Smooth muscle cell (in vitro differentiated cells): ENCODE measurements at regions not wholly inside any gene's neighbourhood (a gene's known extent, or its start where the extent isn't known, plus 50 kb on each side); places are given as distances from the start of the nearest gene placed in this dataset.

Experiments used
- DNase-seq: peaks from one replicate; lab custom pipeline; 2025; ENCODE audit not compliant: unreplicated experiment; lab: John Stamatoyannopoulos, UW
- H2AFZ ChIP-seq: fragments of 200-600 bp; sonication (generic); 2 replicates; pipeline ENCODE4 v1.6.0; 2016; ENCODE audit warnings: antibody characterized with exemption, low read depth, mild to moderate bottlenecking
- H3F3A ChIP-seq: fragments of 200-600 bp; sonication (generic); 2 replicates; pipeline ENCODE4 v1.6.0; 2017; ENCODE audit warnings: antibody characterized with exemption, low read depth
- H3K27ac ChIP-seq: fragments of 200-600 bp; sonication (generic); 2 replicates; pipeline ENCODE4 v1.5.1; 2016; ENCODE audit warnings: low read depth, mild to moderate bottlenecking
- H3K27me3 ChIP-seq: fragments of 200-600 bp; sonication (generic); 2 replicates; pipeline ENCODE4 v1.6.1; 2016; ENCODE audit warnings: low read depth, mild to moderate bottlenecking
- H3K36me3 ChIP-seq: fragments of 200-600 bp; sonication (generic); 2 replicates; pipeline ENCODE4 v1.5.1; 2016; ENCODE audit warnings: low read depth
- H3K4me1 ChIP-seq: fragments of 200-600 bp; sonication (generic); 2 replicates; pipeline ENCODE4 v1.5.1; 2016; ENCODE audit warnings: low read depth
- H3K4me2 ChIP-seq: fragments of 200-600 bp; sonication (generic); 2 replicates; pipeline ENCODE4 v1.6.0; 2016; ENCODE audit warnings: mild to moderate bottlenecking
- H3K4me3 ChIP-seq: fragments of 200-600 bp; sonication (generic); 2 replicates; pipeline ENCODE4 v1.5.1; 2016; ENCODE audit warnings: mild to moderate bottlenecking
- H3K79me2 ChIP-seq: fragments of 200-600 bp; sonication (generic); 2 replicates; pipeline ENCODE4 v1.6.0; 2016; ENCODE audit warnings: low read depth, mild to moderate bottlenecking
- H3K9ac ChIP-seq: fragments of 200-600 bp; sonication (generic); 2 replicates; pipeline ENCODE4 v1.6.0; 2016; ENCODE audit warnings: low read depth
- H3K9me3 ChIP-seq: fragments of 200-600 bp; sonication (generic); replicated peaks from 2 replicates; pipeline ENCODE4 v1.5.1; 2016; ENCODE audit warnings: low read depth
- H4K20me1 ChIP-seq: fragments of 200-600 bp; sonication (generic); 2 replicates; pipeline ENCODE4 v1.6.0; 2016; ENCODE audit warnings: low read depth
- CTCF ChIP-seq: fragments of 200-600 bp; sonication (generic); IDR thresholded peaks from 2 replicates; pipeline ENCODE4 v1.5.1; 2017; ENCODE audit warnings: borderline replicate concordance, mild to moderate bottlenecking, antibody characterized with exemption; ENCODE audit not compliant: insufficient read depth, poor library complexity, severe bottlenecking
- WGBS: methylation state at CpG from one replicate; pipeline ENCODE4 v1.1.7; 2016; ENCODE audit warnings: low lambda C conversion rate; 5-methylcytosine and 5-hydroxymethylcytosine counted together

DNA sequence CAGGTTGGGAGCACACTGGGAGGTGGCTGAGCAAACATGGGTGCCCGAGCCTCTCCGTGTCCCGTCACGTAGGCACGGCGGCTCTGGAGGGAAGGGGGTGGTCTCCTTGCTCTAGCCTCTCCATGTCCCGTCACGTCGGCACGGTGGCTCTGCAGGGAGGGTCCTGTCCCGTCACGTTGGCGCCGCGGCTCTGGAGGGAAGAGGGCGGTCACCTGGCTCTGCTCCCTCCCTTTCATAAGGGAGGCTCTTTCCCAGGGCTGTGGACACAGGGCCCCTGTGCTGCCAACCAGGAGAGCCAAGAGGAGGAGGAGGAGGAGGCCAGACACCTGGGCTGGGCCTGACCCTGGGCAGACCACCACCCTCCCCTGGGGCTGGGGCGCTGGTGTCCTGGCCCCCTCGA, 1173.7 kb downstream of the BRD1 start:
- no peak overlapping the region for H2AFZ ChIP-seq
- H4K20me1 ChIP-seq = no peaks in the 10 kb centered on the region
- no peaks in the 10 kb centered on the region for H3K9me3 ChIP-seq
- no peaks in the 10 kb centered on the region for H3K79me2 ChIP-seq
- no peaks in the 10 kb centered on the region for H3K27me3 ChIP-seq
- WGBS = 84% methylated on average over 18 of the region's 18 CpGs
- TF ChIP-seq CTCF = no peak
- no peak for DNase-seq
- no peaks in the 10 kb centered on the region for H3F3A ChIP-seq
- no peaks in the 10 kb centered on the region for H3K36me3 ChIP-seq
- H3K9ac ChIP-seq = no peak overlapping the region
- H3K4me1 ChIP-seq = no peaks in the 10 kb centered on the region
- no peak overlapping the region for H3K27ac ChIP-seq
- H3K4me3 ChIP-seq = no peak overlapping the region
- no peak overlapping the region for H3K4me2 ChIP-seq

- no peaks in the 10 kb centered on the region for H3K9me3 ChIP-seq
- no peaks in the 10 kb centered on the region for H3K27me3 ChIP-seq
- H3K27ac ChIP-seq = no peak overlapping the region
- no peaks in the 10 kb centered on the region for H3K4me1 ChIP-seq
- no peak for DNase-seq
- no peaks in the 10 kb centered on the region for H3K79me2 ChIP-seq
- 88% methylated on average over 8 of the region's 8 CpGs for WGBS
- H3K4me2 ChIP-seq = no peak overlapping the region
- no peaks in the 10 kb centered on the region for H4K20me1 ChIP-seq
- H3F3A ChIP-seq = no peaks in the 10 kb centered on the region
- no peak for TF ChIP-seq CTCF
- no peak overlapping the region for H2AFZ ChIP-seq
- H3K4me3 ChIP-seq = no peak overlapping the region
- H3K36me3 ChIP-seq = no peaks in the 10 kb centered on the region
- no peak overlapping the region for H3K9ac ChIP-seq
Observed at GRCh38 chr22:48653306-48653705, 1174.4 kb downstream of the BRD1 start.

DNA sequence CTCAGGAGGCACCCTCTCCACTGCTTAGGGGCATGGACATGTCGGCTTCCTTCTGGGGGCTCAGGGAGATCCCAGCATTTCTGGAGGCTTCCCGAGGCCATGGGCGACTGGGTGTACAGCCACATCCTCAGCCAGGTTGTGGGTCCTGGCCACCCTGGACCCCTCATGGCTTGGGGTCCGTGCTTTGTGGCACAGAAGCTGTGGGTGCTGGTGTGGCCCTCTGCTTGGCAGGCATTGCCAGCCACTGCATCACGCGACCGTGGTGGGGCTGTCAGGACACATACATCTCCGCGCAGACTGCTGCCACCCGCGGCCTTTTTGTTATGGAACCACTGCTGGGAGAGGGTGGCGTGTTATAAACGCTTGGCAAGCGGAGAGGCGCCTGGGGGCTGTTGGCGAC, 1174.9 kb downstream of the BRD1 start:
- no peak overlapping the region for H3K4me2 ChIP-seq
- no peak overlapping the region for H3K9ac ChIP-seq
- 83% methylated on average over 16 of the region's 16 CpGs for WGBS
- no peak for TF ChIP-seq CTCF
- no peaks in the 10 kb centered on the region for H3K79me2 ChIP-seq
- H3K27me3 ChIP-seq = no peaks in the 10 kb centered on the region
- no peak for DNase-seq
- no peaks in the 10 kb centered on the region for H3K36me3 ChIP-seq
- no peak overlapping the region for H2AFZ ChIP-seq
- H4K20me1 ChIP-seq = no peaks in the 10 kb centered on the region
- no peaks in the 10 kb centered on the region for H3F3A ChIP-seq
- H3K4me3 ChIP-seq = no peak overlapping the region
- H3K9me3 ChIP-seq = no peaks in the 10 kb centered on the region
- H3K27ac ChIP-seq = no peak overlapping the region
- no peaks in the 10 kb centered on the region for H3K4me1 ChIP-seq

- TF ChIP-seq CTCF = no peak
- WGBS = 98% methylated on average over 19 of the region's 19 CpGs
- no peaks in the 10 kb centered on the region for H3K9me3 ChIP-seq
Observed at GRCh38 chr22:48651981-48652538, 1175.6 kb downstream of the BRD1 start.

More at GRCh38 chr22:48651981-48652538, 1175.6 kb downstream of the BRD1 start:
- H3K9ac ChIP-seq = no peak overlapping the region
- H3K27ac ChIP-seq = no peak overlapping the region
- H4K20me1 ChIP-seq = no peaks in the 10 kb centered on the region
- no peaks in the 10 kb centered on the region for H3K27me3 ChIP-seq
- no peaks in the 10 kb centered on the region for H3K36me3 ChIP-seq
- H3K4me1 ChIP-seq = no peaks in the 10 kb centered on the region
- no peaks in the 10 kb centered on the region for H3K79me2 ChIP-seq
- no peak overlapping the region for H2AFZ ChIP-seq
- H3F3A ChIP-seq = no peaks in the 10 kb centered on the region
- no peak overlapping the region for H3K4me3 ChIP-seq
- DNase-seq = no peak
- no peak overlapping the region for H3K4me2 ChIP-seq
